ENCODE measurements at regions not wholly inside any gene's neighbourhood (a gene's known extent, or its start where the extent isn't known, plus 50 kb on each side); places are given as distances from the start of the nearest gene placed in this dataset.

GRCh38 chr7:22039670-22040069 is 94.0 kb upstream of the CDCA7L start:
- no peak for TF ChIP-seq EZH2phosphoT487 (IDR thresholded peaks at IDR 0.05; ENCODE audit: borderline replicate concordance)
- TF ChIP-seq EGR1 (IDR thresholded peaks at IDR 0.05; ENCODE audit: low read depth): no peak
- TF ChIP-seq CTCF (IDR thresholded peaks at IDR 0.05 in 2 of 3, conservative IDR thresholded peaks at IDR 0.05 in 1 of 3; ENCODE audit: borderline replicate concordance in 1 of 3, insufficient read depth in 1 of 3, low read depth in 2 of 3, low read length in 2 of 3): no peak
- TF ChIP-seq POLR2AphosphoS5 (IDR thresholded peaks at IDR 0.05; ENCODE audit: low read depth, low read length): no peak
- TF ChIP-seq YY1 (IDR thresholded peaks at IDR 0.05; ENCODE audit: extremely low read depth, insufficient replicate concordance, low read depth, low read length): no peak
- no peak for TF ChIP-seq RAD21 (IDR thresholded peaks at IDR 0.05; ENCODE audit: low read depth)
- no peak for TF ChIP-seq CBX3 (IDR thresholded peaks at IDR 0.05; ENCODE audit: low read depth)
- no peak for TF ChIP-seq SIN3A (IDR thresholded peaks at IDR 0.05; ENCODE audit: low read depth)
- TF ChIP-seq JUND (IDR thresholded peaks at IDR 0.05): no peak
- TF ChIP-seq POLR2A (IDR thresholded peaks at IDR 0.05; ENCODE audit: borderline replicate concordance, extremely low read depth, insufficient read depth, insufficient read length): no peak
- no peak for TF ChIP-seq ZFX (IDR thresholded peaks at IDR 0.05)
- no peak for TF ChIP-seq REST (IDR thresholded peaks at IDR 0.05; ENCODE audit: low read depth)

All from HCT116 (cell line).